KG1 (cell line): ENCODE measurements at regions not wholly inside any gene's neighbourhood (a gene's known extent, or its start where the extent isn't known, plus 50 kb on each side); places are given as distances from the start of the nearest gene placed in this dataset.
"Not testable (repeated sequence)": the region's sequence is repeated elsewhere in the genome, so short reads cannot be mapped to it uniquely, and the experiment has no call there.

Source experiments
- DNase-seq: peaks from one replicate; lab custom pipeline; 2025; lab: John Stamatoyannopoulos, UW

GRCh38 chr5:15021266-15022046 is 149.9 kb upstream of the ANKH start:
- no peak for DNase-seq

DNA sequence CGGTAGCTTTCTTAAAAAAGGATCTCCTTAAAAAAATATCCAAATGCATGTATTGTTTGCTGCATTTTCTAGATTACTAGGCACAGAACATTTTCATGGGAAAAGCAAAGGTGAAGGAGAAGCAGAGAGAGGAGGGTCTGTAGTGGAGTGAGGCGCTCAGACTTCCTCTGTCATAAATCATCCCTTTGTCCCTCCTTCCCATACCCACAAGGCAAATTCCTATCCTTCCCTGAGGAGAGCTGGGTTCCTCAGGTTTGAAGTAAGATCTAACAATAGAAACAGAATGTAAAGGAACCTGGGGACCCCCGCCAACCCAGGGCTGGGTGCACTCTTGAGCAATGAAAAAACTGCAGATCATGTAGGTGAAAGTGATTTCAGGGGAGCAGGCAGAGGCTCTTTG is 149.2 kb upstream of the ANKH start:
- DNase-seq: no peak

DNA sequence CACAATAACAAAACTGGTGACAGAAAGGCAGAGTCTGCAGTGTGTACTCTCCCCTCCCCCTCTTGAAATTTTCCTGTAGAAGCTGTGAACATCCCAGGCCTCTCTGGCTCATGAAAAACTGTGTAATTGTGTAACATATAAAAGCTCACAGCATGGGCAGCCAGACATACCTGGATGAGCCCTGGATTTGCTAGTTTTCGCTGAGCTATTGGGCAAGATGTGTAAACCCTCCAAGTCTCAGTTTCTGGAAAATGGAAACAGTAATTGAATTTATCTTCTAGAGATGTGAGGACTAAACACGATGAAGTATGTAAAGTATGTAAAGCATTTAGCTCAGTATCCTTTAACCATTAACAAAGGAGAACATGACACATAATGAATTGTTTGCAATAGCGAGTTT is 143.2 kb upstream of the ANKH start:
- DNase-seq: no peak

- peak; percentile 25 for DNase-seq
Measured at GRCh38 chr5:15013654-15014463, 142.3 kb upstream of the ANKH start.

- DNase-seq: no peak
Measured at GRCh38 chr5:15012061-15012460, 140.5 kb upstream of the ANKH start.

DNA sequence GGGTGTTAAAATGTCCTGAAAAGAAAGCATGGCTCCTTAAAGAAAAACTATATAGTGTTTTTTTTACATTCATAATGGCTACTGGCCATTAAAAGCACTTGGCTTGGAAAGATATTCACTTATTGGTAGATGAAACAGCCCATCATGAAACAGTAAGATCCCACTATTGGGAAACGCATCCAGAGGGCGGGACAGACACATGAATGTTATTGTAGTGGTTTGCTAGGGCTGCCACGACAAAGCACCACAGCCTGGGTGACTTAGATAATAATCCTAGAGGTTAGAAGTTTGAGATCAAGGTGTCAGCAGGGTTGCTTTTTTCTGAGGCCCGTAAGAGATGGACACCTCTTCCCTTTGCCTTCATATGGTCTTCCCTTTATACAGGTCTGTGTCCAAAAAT is 139.4 kb upstream of the ANKH start:
- DNase-seq: no peak

DNA sequence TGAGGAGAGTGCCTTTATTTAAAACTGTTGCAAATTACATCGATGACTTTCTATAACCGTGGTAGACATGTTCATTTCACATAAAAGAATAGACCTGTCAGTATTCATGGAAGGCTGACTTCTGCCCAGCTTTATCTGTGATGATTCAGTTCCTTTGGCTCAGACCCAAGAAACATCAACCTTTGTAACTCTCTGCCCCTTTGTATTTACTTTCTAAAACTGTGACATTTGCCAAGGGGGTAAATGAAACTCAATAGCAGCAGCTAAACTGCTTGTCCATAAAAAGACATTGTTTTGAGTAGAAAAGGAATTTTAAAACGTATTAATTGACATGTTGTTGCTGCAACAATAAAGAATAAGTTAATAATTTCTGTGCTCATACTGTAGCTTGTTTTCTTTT is 137.8 kb upstream of the ANKH start:
- DNase-seq: no peak

GRCh38 chr5:15008921-15009320 is 137.3 kb upstream of the ANKH start:
- DNase-seq: no peak

- no peak for DNase-seq
Measured at GRCh38 chr5:15008476-15008875, 136.9 kb upstream of the ANKH start.

DNA sequence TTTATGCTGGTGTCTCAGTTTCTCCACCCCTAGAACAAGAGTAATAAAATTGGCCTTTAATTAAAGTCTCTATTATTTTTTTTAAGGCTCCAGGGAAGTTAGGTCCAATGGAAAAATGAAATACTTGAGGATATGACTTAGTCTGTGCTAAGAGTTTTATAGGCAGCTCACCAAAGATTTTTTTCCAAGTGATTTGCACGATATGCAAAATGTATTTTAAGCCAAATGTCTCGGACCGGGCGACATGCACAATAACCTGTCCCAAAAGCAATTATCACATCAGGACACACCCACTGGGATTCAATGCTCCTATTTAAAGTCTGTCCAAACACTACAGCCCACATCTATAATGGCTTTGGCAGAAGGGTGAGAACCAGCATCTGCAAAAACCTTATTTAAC is 136.1 kb upstream of the ANKH start:
- DNase-seq: no peak

- no peak for DNase-seq
Measured at GRCh38 chr5:15004506-15004905, 132.9 kb upstream of the ANKH start.

DNA sequence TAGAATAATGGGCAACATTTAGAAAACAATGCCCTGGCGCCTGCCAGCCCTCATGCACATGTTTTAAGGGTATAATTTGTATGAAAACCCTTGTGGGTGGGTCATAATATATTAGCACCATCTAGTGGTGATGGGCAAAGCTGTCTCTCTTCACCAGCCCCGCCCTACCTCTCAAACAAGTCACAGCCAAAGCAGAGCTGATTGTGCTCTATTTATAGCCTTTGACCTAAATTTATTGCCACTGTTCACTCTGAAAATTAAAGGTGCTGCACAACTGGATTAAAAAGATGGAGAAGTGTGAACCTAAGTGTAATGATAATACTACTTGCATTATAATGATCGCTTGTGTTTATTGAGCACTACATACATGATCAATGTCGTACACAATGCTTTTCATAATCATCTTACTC is 131.9 kb upstream of the ANKH start:
- DNase-seq: peak; percentile 23

GRCh38 chr5:15002791-15003190 is 131.2 kb upstream of the ANKH start:
- DNase-seq: no peak

DNA sequence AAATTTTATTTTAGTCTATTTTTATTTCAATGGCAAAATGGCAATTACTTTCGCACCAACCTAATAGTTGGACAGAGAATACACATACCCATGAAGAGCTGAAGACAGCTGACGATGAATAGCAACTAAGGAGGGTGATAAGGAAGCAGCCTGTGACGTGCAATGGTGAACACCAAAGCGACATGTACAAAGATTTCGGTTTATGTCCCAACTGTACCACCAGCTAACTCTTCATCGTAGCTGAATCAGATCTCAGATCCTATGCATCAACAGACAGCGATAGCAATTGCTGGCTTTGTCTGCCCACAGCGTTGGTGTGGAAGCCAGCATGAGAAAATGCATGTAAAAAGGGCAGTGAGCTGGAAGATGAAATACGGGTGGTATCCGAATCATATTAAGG is 130.6 kb upstream of the ANKH start:
- DNase-seq: no peak

DNA sequence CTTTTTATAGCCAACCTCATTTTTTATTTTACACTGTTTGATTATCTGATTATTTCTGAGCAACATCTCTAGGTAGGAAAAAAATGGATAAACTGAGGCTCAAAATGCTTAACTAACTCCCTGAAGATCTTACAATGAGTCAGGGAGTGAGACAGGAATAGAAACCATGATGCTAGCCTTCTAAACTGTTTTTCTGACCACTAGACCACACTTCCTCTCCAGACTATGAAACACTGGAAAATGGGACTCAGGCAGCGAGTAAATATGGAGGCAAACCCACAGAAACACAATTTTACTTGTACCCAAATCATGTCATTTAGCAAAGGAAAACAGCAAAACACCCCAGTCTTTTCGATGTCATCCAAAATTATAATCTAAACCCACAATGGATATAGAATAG is 129.9 kb upstream of the ANKH start:
- DNase-seq: no peak

GRCh38 chr5:14998491-14998890 is 126.9 kb upstream of the ANKH start:
- DNase-seq: no peak

DNA sequence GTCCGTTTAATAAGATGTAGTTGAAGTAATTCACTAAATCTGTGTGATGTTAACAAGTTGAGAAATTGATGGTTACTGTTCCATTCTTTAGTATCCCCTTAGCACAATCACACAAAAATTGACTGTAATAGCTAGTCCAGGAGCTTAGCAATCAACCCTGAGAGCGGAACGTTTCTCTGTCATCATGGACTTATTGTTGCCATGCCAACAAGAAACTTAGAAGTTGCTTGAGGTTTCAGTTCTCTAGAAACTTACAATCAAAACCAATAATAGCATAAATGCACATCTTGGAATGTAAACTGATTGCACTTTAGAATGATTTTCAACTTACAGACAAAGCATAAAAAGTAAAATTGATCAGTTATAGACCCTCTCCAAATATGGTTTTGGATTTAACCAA is 125.4 kb upstream of the ANKH start:
- DNase-seq: no peak

- no peak for DNase-seq
Measured at GRCh38 chr5:14995229-14995628, 123.7 kb upstream of the ANKH start.

DNA sequence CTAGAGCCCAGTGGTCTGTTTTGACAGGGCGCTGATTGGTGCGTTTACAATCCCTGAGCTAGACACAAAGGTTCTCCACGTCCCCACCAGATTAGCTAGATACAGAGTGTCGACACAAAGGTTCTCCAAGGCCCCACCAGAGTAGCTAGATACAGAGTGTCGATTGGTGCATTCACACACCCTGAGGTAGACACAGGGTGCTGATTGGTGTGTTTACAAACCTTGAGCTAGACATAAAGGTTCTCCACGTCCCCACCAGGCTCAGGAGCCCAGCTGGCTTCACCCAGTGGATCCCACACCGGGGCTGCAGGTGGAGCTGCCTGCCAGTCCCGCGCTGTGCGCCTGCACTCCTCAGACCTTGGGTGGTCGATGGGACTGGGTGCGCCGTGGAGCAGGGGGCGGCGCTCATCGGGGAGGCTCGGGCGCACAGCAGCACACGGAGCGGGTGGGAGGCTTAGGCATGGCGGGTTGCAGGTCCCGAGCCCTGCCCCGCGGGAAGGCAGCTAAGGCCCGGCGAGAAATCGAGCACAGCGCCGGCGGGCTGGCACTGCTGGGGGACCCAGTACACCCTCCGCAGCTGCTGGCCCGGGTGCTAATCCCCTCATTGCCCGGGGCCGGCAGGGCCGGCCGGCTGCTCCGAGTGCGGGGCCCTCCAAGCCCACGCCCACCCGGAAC is 122.0 kb upstream of the ANKH start:
- DNase-seq: not testable (repeated sequence)

DNA sequence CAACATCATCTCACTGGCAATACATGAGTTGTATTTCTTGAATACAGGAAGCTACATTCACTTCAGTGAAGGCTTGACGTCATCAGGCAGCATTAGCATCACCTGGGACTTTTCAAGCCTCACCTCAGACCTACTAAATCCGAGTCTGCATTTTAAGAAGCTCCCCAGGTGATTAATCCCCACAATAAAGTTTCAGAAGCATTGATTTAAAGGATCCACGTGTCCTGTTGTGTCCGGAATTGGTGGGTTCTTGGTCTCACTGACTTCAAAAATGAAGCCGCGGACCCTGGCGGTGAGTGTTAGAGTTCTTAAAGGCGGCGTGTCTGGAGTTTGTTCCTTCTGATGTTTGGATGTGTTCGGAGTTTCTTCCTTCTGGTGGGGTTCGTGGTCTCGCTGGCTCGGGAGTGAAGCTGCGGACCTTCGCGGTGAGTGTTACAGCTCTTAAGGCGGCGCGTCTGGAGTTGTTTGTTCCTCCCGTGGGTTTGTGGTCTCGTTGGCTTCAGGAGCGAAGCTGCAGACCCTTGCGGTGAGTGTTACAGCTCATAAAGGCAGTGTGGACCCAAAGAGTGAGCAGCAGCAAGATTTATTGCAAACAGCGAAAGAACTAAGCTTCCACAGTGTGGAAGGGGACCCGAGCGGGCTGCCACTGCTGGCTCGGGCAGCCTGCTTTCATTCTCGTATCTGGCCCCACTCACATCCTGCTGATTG is 121.3 kb upstream of the ANKH start:
- DNase-seq: not testable (repeated sequence)

DNA sequence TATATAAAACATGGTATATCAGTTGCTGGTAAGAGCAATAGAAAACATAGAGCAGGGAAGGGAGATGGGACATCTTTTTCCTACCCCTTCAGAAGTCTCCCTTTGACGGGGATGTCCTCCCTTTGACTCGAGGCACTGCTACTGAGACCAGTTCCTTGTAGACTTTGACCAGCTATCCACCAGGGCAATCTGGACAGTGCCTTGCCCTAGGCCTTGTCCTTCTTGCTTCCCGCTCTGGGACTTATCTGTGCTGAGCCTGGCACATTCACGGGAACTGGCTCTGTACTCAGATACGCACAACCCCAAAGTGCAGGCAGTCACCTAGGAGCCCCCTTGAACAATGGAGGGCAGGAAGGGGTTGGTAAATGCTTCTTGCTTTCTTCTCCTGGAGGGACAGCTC is 116.6 kb upstream of the ANKH start:
- no peak for DNase-seq

DNA sequence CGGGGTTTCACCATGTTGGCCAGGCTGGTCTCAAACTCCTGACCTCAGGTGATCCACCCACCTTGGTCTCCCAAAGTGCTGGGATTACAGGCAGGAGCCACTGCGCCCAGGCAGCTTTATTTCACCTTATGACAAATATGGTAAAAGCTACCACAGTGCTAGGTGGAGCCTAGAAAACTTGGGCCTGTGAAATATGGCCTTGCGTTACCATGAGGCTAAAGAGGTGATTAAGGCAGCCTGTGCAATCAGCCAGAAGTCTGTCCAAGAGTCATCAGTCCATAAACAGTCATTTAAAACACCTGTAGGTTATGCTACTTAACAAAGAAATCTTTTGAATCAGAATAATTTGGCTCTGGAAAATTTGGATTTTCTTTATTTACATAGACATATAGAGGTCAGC is 114.8 kb upstream of the ANKH start:
- no peak for DNase-seq
